ENCODE measurements at regions not wholly inside any gene's neighbourhood (a gene's known extent, or its start where the extent isn't known, plus 50 kb on each side); places are given as distances from the start of the nearest gene placed in this dataset.

DNA sequence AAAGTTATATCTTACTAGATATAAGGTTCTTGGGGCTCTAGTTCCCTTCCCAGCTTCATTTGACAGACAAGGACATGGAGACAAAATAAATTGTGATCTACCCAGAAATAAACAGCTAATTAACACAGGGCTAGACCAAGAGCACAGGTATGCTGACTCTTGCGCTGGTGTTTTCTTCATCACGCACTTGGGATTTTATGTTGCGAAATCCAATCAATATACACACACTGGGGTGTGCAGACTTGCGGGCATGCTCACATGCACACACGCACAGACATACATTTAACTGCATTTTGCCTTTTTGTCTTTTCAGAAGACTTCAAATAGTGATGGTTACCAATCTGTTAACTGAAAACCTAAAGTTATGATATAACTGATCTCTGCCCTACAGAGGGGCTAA lies 91.2 kb downstream of the LRATD1 start:
- H3K4me3 ChIP-seq (ENCODE audit: low read depth, low read length), result no peak overlapping the region
- DNase-seq (ENCODE audit: low read depth), result no peak
- TF ChIP-seq, protein P1, sequence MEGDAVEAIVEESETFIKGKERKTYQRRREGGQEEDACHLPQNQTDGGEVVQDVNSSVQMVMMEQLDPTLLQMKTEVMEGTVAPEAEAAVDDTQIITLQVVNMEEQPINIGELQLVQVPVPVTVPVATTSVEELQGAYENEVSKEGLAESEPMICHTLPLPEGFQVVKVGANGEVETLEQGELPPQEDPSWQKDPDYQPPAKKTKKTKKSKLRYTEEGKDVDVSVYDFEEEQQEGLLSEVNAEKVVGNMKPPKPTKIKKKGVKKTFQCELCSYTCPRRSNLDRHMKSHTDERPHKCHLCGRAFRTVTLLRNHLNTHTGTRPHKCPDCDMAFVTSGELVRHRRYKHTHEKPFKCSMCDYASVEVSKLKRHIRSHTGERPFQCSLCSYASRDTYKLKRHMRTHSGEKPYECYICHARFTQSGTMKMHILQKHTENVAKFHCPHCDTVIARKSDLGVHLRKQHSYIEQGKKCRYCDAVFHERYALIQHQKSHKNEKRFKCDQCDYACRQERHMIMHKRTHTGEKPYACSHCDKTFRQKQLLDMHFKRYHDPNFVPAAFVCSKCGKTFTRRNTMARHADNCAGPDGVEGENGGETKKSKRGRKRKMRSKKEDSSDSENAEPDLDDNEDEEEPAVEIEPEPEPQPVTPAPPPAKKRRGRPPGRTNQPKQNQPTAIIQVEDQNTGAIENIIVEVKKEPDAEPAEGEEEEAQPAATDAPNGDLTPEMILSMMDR (IDR thresholded peaks at IDR 0.05; ENCODE audit: control insufficient read depth, extremely low read depth, insufficient read depth), result no peak

DNA sequence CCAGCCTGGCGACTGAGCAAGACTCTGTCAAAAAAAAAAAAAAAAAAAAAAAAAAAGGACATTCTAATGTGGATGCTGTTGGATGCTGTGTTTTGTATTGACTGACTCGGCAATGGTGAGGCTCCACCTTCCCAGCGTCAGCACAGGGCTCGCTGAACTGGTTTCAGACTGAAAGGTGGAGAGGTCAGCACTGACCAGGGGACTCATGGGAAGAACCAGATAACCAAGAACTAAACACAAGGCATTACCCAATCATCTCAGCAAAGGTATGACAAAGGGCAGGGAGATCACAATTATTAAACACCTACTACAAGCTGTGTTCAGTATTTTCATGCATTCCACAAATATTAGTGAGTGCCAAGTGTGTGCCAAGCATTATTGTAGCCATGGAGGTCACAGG lies 103.2 kb downstream of the LRATD1 start:
- TF ChIP-seq, protein P1 (IDR thresholded peaks at IDR 0.05; ENCODE audit: control insufficient read depth, extremely low read depth, insufficient read depth), result no peak
- no peak for DNase-seq (ENCODE audit: low read depth)
- no peak overlapping the region for H3K4me3 ChIP-seq (ENCODE audit: low read depth, low read length)

DNA sequence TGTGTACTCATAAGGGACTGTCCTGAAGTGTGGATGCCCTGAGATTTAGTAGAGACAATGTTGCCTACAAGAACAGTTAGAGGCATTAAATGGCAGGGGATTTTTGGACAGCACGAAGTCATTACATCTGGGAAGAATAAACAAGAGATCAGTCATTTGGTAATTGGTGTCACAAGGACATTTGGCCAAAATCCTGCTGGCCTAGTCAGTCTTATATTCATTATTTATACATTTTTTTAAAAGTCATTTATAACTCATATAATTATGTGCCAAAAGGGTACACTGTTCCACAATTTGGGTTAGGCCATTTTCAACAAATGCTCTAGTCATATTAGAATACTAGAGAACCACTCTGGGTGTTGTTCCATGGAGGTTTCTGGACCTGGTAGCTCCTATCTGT lies 104.7 kb downstream of the LRATD1 start:
- no peak overlapping the region for H3K4me3 ChIP-seq (ENCODE audit: low read depth, low read length)
- DNase-seq (ENCODE audit: low read depth), result no peak
- TF ChIP-seq, protein P1 (IDR thresholded peaks at IDR 0.05; ENCODE audit: control insufficient read depth, extremely low read depth, insufficient read depth), result no peak

DNA sequence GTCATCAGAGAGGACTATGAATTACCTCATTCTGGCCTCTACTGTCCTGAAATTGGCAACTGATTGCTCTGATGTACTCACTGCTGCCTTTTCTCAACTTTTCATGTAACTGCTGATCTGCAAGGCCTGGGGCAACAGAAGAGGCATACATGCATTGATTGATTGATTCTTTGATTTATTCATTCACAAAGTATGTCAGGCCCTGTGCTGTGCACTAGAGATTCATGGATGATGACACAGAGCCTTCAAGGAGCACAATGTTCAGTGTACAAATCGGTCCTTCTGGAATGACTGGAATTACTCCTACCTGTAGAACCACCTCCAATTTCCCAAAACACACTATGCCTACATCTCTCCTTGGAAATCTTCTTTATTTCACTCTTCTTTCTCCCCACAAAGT lies 111.3 kb downstream of the LRATD1 start:
- H3K4me3 ChIP-seq (ENCODE audit: low read depth, low read length), result no peak overlapping the region
- TF ChIP-seq, protein P1 (IDR thresholded peaks at IDR 0.05; ENCODE audit: control insufficient read depth, extremely low read depth, insufficient read depth), result no peak
- DNase-seq (ENCODE audit: low read depth), result no peak

DNA sequence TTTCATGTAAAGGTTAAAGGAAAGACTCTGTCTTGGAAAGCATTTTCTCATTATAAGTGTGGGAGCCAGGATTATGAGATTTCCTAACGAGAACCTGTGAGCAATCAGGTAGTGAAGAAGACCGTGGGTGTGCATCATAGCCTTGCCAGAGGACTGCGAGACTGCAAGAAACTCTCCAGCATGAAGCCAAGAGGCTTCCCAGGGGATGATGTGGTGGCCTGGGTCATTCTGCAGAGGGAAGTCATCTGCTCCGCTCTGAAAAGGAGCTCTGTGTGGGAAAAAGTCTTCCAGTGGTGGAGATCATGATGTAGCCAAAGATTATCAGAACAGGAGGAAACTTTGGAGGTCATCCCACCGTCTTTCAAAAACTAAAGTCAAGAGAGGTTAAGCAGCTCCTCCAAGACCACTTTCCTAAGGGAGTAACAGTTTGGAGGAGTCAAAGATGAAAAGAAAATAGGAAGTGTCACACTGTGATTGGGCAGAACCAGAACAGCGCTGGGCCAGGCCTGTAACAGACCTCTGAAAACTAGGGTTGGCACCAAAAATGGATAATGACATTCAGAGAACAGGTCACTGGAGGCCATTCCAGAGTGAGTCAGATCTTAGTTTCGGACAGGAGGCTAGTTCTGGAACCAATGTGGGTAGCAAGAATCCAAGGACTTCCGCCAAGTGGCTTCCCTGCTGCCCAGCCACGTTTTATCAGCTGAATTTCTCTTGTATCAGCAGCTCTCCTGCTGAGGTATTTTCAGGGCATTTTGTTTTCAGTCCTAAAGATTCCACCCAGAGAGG lies 113.0 kb downstream of the LRATD1 start:
- DNase-seq (ENCODE audit: low read depth), result no peak
- TF ChIP-seq, protein P1 (IDR thresholded peaks at IDR 0.05; ENCODE audit: control insufficient read depth, extremely low read depth, insufficient read depth), result no peak
- H3K4me3 ChIP-seq (ENCODE audit: low read depth, low read length), result no peak overlapping the region

DNA sequence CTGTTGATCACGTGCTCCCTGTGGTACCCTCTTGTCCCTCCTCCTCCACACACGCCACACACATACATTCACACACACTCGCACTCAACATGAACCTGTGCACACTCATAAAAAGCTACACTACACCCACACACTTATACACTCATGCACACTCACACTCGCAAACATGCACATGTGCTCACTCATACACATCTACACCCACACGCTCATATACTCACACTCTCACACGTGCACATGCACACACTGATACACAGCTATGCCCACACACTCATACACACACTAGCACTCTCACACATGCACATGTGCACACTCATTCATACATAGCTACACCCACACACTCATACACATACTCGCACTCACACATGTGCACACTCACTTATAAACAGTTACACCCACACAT lies 113.6 kb downstream of the LRATD1 start:
- TF ChIP-seq, protein P1 (IDR thresholded peaks at IDR 0.05; ENCODE audit: control insufficient read depth, extremely low read depth, insufficient read depth), result no peak
- DNase-seq (ENCODE audit: low read depth), result no peak
- no peak overlapping the region for H3K4me3 ChIP-seq (ENCODE audit: low read depth, low read length)

DNA sequence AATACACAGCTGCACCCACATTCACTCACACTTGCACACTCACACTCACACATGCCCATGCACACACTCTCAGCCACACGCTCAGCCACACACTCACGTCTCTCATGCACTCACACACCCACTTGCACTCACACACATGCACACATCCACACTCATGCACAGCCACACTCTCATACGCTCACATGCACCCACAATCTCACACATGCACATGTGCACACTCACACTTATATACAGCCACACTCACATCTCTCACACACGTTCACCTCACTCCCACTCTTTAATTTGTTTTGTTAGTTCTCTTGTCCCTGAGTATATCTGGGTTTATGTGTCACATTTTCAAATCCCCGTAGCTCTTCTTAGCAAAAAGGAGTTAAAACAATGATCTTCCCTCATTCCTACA lies 114.9 kb downstream of the LRATD1 start:
- TF ChIP-seq, protein P1 (IDR thresholded peaks at IDR 0.05; ENCODE audit: control insufficient read depth, extremely low read depth, insufficient read depth), result no peak
- DNase-seq (ENCODE audit: low read depth), result no peak
- H3K4me3 ChIP-seq (ENCODE audit: low read depth, low read length), result no peak overlapping the region
